ENCODE measurements at regions not wholly inside any gene's neighbourhood (a gene's known extent, or its start where the extent isn't known, plus 50 kb on each side); places are given as distances from the start of the nearest gene placed in this dataset.

GRCh38 chr4:37001688-37002436 is 242.7 kb upstream of the NWD2 start:
- no peaks in the 10 kb centered on the region for H3K36me3 ChIP-seq (replicated peaks; ENCODE audit: insufficient read depth, low read depth)
- H3K9me3 ChIP-seq (ENCODE audit: low read depth) = no peaks in the 10 kb centered on the region
- no peak for DNase-seq (ENCODE audit: low spot score)
- H3K4me3 ChIP-seq = no peak overlapping the region
- H4K20me1 ChIP-seq (ENCODE audit: insufficient read depth, poor library complexity, severe bottlenecking) = no peaks in the 10 kb centered on the region
- H3K9me2 ChIP-seq (replicated peaks; ENCODE audit: insufficient read depth) = no peaks in the 10 kb centered on the region
- no peak overlapping the region for H3K4me2 ChIP-seq
- 97% methylated on average over 30 of the region's 30 CpGs for WGBS (ENCODE audit: low lambda C conversion rate, missing lambda C conversion rate)
- H3K4me1 ChIP-seq (ENCODE audit: insufficient read depth) = no peaks in the 10 kb centered on the region
- H2AFZ ChIP-seq = no peak overlapping the region
- H3K27ac ChIP-seq = no peak overlapping the region
- H3K27me3 ChIP-seq = no peaks in the 10 kb centered on the region
- no peaks in the 10 kb centered on the region for H3K79me2 ChIP-seq
- TF ChIP-seq EZH2 (IDR thresholded peaks at IDR 0.05; ENCODE audit: borderline replicate concordance) (no peak), EZH2phosphoT487 (IDR thresholded peaks at IDR 0.05; ENCODE audit: low read depth, severe bottlenecking, unreplicated experiment) (no peak)

GRCh38 chr4:37002625-37003024 is 241.9 kb upstream of the NWD2 start:
- no peak overlapping the region for H3K4me2 ChIP-seq
- H2AFZ ChIP-seq = no peak overlapping the region
- H4K20me1 ChIP-seq (ENCODE audit: insufficient read depth, poor library complexity, severe bottlenecking) = no peaks in the 10 kb centered on the region
- 64% methylated on average over 2 of the region's 2 CpGs for WGBS (ENCODE audit: low lambda C conversion rate, missing lambda C conversion rate)
- DNase-seq (ENCODE audit: low spot score) = no peak
- no peak overlapping the region for H3K4me3 ChIP-seq
- no peaks in the 10 kb centered on the region for H3K4me1 ChIP-seq (ENCODE audit: insufficient read depth)
- no peaks in the 10 kb centered on the region for H3K36me3 ChIP-seq (replicated peaks; ENCODE audit: insufficient read depth, low read depth)
- no peak overlapping the region for H3K27ac ChIP-seq
- no peak for TF ChIP-seq CTCF (IDR thresholded peaks at IDR 0.05; ENCODE audit: poor library complexity)
- TF ChIP-seq EZH2phosphoT487 (IDR thresholded peaks at IDR 0.05; ENCODE audit: low read depth, severe bottlenecking, unreplicated experiment) = no peak
- no peaks in the 10 kb centered on the region for H3K9me3 ChIP-seq (ENCODE audit: low read depth)
- no peaks in the 10 kb centered on the region for H3K79me2 ChIP-seq
- H3K27me3 ChIP-seq = no peaks in the 10 kb centered on the region
- no peaks in the 10 kb centered on the region for H3K9me2 ChIP-seq (replicated peaks; ENCODE audit: insufficient read depth)

- no peaks in the 10 kb centered on the region for H4K20me1 ChIP-seq (ENCODE audit: insufficient read depth, poor library complexity, severe bottlenecking)
- no peaks in the 10 kb centered on the region for H3K36me3 ChIP-seq (replicated peaks; ENCODE audit: insufficient read depth, low read depth)
- no peak overlapping the region for H2AFZ ChIP-seq
- DNase-seq (ENCODE audit: low spot score) = peak; percentile 71
- no peak overlapping the region for H3K4me2 ChIP-seq
- H3K4me3 ChIP-seq = no peak overlapping the region
- H3K9me2 ChIP-seq (replicated peaks; ENCODE audit: insufficient read depth) = no peaks in the 10 kb centered on the region
- TF ChIP-seq EZH2 (IDR thresholded peaks at IDR 0.05; ENCODE audit: borderline replicate concordance) = no peak
- TF ChIP-seq EZH2phosphoT487 (IDR thresholded peaks at IDR 0.05; ENCODE audit: low read depth, severe bottlenecking, unreplicated experiment) = no peak
- no peak for TF ChIP-seq CTCF (IDR thresholded peaks at IDR 0.05; ENCODE audit: poor library complexity)
- no peaks in the 10 kb centered on the region for H3K27me3 ChIP-seq
- 26% methylated on average over 2 of the region's 2 CpGs for WGBS (ENCODE audit: low lambda C conversion rate, missing lambda C conversion rate)
- no peaks in the 10 kb centered on the region for H3K4me1 ChIP-seq (ENCODE audit: insufficient read depth)
- H3K27ac ChIP-seq = peak overlapping the region; percentile 15
- H3K79me2 ChIP-seq = no peaks in the 10 kb centered on the region
- no peaks in the 10 kb centered on the region for H3K9me3 ChIP-seq (ENCODE audit: low read depth)
Observed at GRCh38 chr4:37008199-37008598, 236.3 kb upstream of the NWD2 start.

- no peaks in the 10 kb centered on the region for H3K27me3 ChIP-seq
- DNase-seq (ENCODE audit: low spot score) = no peak
- no peak for TF ChIP-seq EZH2phosphoT487 (IDR thresholded peaks at IDR 0.05; ENCODE audit: low read depth, severe bottlenecking, unreplicated experiment)
- no peak for TF ChIP-seq CTCF (IDR thresholded peaks at IDR 0.05; ENCODE audit: poor library complexity)
- no peak for TF ChIP-seq EZH2 (IDR thresholded peaks at IDR 0.05; ENCODE audit: borderline replicate concordance)
- H3K79me2 ChIP-seq = no peaks in the 10 kb centered on the region
- no peaks in the 10 kb centered on the region for H3K36me3 ChIP-seq (replicated peaks; ENCODE audit: insufficient read depth, low read depth)
- no peak overlapping the region for H2AFZ ChIP-seq
- H3K4me2 ChIP-seq = no peak overlapping the region
- no peaks in the 10 kb centered on the region for H3K9me2 ChIP-seq (replicated peaks; ENCODE audit: insufficient read depth)
- H3K27ac ChIP-seq = no peak overlapping the region
- H3K4me3 ChIP-seq = no peak overlapping the region
- no peaks in the 10 kb centered on the region for H3K9me3 ChIP-seq (ENCODE audit: low read depth)
- H3K4me1 ChIP-seq (ENCODE audit: insufficient read depth) = no peaks in the 10 kb centered on the region
- no peaks in the 10 kb centered on the region for H4K20me1 ChIP-seq (ENCODE audit: insufficient read depth, poor library complexity, severe bottlenecking)
Observed at GRCh38 chr4:37014584-37014983, 230.0 kb upstream of the NWD2 start.

Measured in hepatocyte (in vitro differentiated cells).